DLD1 (cell line): ENCODE measurements at regions not wholly inside any gene's neighbourhood (a gene's known extent, or its start where the extent isn't known, plus 50 kb on each side); places are given as distances from the start of the nearest gene placed in this dataset.
"Not testable (repeated sequence)": the region's sequence is repeated elsewhere in the genome, so short reads cannot be mapped to it uniquely, and the experiment has no call there.

ENCODE experiments used
- in situ Hi-C: cut with HindIII; loops from 2 replicates; pipeline ENCODE4 v1.10.0; 2017; ENCODE audit warnings: low sequenced_read_pairs

DNA sequence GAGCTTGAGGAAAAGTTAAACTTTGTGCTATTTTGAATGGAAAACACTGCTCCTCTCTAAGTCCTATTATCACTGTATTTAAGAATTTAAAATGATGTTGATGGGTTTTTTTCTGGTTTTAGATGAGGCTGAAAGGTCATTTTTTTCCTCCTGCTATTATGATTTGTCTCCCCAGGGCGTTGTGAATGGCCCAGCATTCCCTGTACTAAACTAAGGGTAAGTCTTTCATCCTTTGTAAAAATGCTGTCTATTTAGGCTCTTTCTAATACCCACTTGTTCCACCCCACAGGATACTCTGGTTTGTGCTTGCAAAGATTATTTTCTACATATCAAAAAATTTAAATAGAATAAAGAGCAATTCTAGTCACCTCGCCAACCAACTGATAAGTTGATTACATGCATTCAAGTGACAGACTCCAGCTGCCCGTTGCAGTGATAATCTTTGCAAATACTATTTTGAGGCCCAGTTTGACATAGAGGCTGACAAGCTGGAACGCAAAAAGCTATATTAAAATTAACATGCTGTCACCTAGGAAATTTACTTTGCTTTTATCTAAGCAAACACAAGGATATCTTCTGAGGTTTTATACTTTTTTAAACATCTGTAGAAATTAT, 222.3 kb upstream of the TMEM229A start:
- in situ Hi-C loops = no loop called here

DNA sequence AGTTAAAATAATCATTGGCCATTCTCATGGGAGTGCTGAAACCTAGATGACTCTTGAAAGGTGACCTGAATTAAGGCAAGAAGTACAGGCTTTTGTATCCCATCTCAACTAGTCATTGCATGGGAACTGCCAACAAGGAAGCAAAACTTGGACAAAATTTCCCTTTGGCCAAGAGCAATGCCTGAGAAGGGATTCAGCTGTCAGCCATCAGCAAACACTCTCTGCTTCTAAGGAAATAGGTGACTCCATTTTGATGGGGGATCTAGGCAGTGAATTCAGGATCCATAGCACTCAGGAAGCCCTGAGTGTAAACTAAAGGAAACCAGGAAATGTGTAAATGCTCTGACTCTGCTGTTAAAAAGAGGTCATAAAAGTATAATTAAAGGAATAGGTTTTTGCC, 221.5 kb upstream of the TMEM229A start:
- in situ Hi-C loops = no loop called here

DNA sequence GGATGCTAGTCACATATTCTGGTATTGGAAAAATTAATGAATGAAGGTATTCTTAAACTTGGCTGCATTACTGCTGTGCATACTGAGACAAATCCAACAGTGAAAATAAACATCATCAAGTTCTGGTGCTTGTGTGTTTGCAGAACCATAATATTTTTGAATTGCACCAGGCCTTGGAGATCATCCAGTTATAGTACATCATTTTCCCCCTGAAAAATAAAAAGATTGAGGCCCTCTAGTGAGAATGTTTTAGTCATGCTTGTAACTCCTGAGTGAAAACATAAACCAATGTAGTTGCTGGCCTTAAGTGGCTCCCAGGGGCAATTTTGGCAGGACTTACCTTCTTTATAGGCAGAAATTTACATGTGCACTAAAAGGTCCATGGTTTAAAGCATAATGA, 218.8 kb upstream of the TMEM229A start:
- in situ Hi-C loops = no loop called here

DNA sequence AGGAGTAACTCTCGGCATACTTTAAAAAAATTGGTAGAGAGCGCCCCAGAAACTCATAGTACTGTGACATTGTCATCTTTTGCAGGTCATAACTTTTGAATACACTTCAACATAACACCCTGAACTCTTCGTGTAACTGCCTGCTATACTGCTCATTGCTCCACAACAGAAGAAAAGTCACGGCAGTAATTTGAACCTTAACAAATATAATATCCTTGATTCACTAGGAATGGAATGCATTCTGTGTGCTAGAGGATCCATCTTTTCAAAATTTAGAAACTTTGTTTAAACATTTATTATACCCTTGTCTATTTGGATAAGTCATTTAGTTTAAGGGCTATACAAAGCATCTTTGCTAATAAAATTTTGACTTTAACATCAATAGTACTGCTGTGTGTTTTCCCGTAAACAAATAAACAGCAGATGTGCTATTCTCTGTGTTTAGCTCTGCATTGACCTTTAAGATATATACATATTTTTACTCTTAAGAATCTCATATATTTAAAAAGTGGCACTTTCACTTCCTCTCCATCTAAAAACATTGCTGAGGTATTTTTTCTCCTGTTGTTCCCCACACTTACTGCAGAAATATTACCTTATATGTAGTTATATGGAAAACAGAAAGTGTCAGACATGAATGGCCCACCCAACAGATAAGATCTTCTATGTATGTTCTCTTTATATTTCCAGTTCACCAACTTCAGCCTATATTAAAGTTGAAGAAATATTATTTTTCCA, 217.6 kb upstream of the TMEM229A start:
- in situ Hi-C loops = no loop called here

DNA sequence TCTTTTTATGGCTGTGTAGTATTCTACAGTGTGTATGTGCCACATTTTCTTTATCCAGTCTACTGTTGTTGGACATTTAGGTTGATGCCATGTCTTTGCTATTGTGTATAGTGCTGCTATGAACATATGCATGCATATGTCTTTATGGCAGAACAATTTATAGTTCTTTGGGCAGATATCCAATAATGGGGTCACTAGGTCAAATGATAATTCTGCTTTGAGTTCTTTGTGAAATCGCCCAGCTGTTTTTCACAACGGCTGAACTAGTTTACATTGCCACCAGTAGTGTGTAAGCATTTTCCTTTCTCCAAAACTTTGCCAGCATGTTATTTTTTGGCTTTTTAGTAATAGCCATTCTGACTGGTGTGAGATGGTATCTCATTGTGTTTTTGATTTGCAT, 214.8 kb upstream of the TMEM229A start:
- in situ Hi-C loops = no loop called here

DNA sequence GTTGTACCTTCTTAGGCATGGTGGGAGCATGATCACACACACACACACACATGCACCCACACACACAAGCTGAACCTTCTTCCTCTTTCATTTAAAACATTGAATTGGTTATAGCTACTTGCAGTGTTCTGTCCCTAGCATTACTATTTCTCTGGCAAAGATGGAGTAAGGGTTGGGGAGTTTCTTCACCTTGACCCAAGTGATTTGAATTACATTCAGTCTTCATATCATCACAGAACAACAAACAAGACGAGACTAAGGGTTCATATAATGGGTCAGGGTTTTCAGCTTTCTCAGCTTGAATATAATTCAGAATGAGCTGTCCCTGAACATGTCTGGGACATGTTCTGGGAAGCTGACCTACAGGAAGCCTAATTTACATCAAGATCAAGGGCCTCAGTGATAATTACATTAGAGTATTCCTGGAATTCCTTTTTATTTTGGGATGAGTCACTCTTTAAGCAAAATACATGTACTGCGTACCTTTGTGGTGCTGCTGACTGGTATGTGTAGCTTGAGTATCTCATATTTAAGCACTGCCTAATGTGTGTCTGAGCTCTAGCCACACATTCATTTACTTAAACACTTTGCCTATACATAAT, 213.5 kb upstream of the TMEM229A start:
- in situ Hi-C loops = no loop called here

DNA sequence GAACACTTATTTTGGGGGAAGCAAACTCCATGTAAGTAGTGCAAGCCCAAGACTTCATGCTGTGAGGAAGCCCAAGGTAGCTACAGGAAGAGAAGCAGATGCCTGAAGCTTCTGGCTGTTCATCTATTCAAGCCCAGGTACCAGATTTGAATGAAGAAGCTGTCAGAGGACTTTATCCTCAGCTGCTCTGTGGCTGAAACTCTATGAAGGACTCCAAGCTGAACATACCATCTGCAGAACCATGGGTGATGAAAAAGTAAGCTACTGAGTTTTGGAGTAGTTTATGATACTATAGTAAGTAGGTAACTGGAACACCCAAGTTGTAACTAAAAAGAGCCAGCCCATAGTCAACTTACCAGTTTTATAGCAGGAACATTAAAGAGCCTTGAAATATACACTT, 211.6 kb upstream of the TMEM229A start:
- in situ Hi-C loops = not testable (repeated sequence)

DNA sequence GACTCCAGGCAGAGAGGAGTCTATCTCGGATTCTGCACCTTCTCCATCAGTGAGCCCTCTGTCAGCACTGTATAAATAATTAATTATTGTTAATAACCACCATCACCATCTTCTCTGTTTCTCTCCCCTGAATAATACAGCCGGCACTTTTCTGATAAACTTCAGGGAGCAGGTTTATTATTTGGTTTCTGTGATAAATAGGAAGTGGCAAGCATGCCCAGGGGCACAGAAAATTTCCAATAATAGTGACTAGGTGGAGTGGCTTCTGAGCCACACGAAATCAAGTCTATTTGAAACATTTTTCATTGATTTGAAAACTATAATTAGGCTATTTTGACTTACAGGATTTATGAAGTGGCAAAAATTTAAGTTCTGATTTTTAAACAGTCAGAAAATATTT, 186.8 kb upstream of the TMEM229A start:
- in situ Hi-C loops = no loop called here

DNA sequence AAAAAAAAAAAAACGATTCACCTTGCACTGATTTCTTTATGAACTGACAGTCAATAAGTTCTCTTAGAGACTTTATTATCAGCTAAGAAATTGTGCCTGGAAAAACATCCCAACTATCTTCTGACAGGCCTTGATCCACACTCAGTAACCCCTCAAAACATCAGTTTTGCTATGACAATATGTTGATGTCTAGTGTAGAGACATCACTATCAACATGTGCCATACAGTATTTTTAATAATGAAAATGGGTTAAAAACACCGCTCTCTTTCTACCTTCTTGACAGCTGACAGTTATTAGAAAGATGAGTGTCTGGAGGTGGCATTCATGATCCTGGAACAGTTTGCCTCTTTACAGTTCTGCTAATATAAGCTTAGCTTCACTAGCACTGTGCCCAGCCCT, 175.8 kb upstream of the TMEM229A start:
- in situ Hi-C loops = no loop called here

DNA sequence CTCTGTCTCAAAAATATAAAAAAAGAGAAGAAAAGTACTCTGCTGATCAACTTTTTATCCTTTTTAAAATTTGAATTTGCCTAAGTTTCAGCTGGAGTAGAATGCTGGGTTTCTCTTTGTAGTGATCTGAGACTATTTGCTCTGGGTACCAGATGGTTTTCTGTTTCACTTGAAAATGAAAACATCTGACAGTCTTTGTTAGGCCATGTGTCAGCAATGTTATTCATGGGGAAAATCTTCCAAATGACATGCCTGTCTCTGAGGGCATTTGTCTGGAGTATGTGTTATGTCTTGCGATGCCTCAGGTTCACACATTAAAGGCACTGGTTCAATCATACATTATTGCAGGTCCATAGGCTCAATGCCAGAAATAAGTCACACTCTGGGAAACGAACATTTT, 175.3 kb upstream of the TMEM229A start:
- in situ Hi-C loops = no loop called here

DNA sequence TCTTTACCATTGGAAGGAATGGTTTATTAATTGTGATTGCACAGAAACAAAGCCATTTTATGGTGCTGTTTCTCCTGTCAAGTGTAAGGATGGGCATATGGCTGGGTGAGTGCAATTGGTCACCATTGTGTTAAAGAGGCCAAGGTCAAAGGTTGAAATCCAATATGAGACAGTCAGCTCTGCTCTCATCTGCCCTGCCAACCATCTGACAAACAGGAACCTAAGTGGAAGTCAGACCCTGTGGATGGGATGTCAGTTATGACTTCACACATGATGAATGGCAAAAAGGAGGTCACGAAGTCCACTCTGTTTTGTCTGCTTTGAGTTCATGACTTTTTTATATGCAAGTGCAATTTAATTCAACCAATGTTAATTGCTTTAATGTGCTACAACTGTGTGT, 172.7 kb upstream of the TMEM229A start:
- in situ Hi-C loops = no loop called here

DNA sequence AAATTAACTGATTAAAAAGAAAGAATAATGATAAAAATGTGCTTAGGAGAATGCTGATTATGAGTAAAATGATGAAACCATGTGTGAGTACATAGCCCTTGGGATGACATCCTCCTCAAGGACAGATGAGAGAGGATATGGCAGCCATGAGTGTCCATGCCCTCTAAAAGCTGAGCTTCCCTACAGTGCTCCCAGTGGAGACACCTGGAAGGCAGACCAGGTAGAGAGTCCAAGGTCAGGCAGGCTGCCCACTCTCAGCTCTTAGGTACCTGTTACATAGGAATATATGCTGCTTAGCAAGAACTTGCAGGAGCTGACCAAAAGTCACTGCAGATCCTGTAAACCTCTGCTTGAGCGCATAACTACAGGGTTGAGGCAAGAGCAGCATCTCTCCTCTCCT, 169.7 kb upstream of the TMEM229A start:
- in situ Hi-C loops = no loop called here

DNA sequence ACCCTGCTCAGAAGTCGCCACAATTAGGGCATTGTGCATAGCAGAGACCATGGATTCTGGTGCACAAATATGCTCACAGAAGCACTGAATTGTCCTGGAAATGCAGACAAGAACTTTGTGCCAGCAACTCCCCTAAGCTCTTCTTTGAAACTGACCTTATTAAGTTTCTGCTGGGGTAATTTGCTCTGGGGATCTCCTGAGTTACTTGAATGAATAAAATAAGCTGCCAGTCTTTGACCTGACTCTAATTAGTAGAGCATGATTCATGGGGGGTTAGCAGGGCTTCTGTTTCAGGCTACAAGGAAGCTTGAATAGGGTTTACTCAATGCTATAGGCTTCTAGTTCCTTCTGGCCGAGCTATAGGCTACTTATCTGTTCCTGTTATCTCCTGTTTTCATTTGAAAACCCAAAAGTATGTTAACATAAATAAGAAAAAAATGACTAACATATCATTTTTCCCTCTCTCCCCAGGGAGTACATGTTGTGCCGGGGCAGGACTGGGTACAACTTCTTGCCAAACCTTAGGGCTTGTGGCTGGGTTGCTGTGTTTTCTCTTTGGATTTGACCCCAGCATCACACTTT, 169.0 kb upstream of the TMEM229A start:
- in situ Hi-C loops = no loop called here

DNA sequence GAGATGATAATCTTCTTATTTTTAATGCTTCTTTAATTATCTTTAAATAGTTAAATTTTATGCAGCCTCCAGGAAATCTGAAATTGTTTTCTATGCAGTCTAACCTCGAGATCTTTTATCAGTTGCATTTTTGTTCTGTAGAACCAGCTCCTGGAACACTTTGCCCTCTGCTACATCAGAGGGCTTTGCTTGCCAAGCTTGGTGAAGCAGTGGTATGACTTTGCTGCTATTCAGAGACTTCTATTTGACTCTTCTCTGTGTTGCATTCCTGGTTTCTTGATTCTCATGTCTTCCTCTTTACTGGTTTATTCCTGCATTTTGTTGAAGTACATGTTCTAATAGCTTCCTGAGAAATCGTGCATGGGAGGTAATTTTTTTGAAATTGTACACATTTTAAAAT, 163.7 kb upstream of the TMEM229A start:
- in situ Hi-C loops = no loop called here

DNA sequence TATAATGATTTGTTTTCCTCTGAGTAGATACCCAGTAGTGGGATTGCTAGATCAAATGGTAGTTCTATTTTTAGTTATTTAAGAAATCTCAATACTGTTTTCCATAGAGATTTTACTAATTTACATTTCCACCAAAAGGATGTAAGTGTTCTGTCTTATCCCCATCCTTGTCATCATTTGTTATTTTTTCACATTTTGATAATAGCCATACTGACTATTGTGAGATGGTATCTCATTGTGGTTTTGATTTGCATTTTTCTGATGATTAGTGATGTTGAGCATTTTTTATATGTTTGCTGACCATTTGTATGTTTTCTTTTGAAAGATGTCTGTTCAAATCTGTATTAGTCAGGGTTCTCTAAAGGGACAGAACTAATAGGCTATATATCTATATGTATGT, 160.0 kb upstream of the TMEM229A start:
- in situ Hi-C loops = no loop called here

DNA sequence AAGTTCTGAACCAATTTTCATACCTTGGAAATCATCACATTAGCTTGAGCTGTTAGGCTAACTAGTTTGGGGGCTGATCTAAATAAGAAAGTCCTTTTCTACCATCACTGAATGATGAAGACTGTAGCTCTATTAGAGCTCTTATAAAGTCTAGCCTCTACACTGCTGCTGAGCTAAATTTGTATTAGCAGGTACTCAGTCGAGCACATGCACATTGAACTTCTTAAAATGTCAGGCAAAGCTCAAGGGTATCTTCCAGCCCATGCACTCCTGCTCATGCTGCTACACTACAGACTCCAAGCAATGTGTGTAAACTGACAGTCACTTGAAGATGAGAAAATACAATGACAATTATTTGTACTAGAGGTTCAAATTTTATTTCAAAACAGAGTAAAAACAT, 158.8 kb upstream of the TMEM229A start:
- in situ Hi-C loops = no loop called here

DNA sequence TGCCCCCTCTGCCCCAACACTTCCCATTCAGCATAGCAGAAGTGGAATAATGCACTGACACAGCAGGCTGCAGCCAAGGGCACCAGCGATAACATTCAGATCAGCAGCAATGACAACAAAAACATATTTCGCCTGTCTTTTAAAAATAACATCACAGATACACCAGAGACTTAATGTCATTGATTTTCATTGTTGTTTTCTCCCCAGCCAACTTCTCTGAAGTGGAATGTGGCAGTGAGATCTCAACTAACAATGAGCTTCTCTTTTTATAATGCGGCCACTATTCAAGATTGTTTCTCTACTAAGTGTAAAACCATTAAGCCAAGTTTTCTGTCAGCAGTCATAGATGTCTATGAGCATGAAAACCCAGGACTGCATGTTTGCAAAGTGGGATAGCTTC, 158.2 kb upstream of the TMEM229A start:
- in situ Hi-C loops = no loop called here

DNA sequence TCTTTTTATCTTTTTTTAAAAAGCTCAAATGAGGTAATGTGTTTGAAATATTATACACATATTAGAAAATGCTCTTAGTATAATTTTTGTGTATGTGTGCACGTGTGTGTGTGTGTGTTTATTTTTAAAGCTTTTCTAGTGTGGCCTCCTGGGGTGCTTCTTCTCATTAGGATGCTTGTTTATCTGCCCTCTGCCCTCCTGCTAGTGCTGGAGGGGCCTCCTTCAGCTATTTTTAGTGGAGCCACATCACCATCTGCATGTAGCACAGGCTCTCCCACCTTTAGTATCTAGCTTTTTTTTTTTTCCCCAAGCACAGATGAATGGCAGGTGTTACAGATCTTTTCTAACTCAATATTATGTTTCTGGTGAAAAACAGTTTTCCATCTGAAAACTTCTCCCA, 155.7 kb upstream of the TMEM229A start:
- in situ Hi-C loops = no loop called here

DNA sequence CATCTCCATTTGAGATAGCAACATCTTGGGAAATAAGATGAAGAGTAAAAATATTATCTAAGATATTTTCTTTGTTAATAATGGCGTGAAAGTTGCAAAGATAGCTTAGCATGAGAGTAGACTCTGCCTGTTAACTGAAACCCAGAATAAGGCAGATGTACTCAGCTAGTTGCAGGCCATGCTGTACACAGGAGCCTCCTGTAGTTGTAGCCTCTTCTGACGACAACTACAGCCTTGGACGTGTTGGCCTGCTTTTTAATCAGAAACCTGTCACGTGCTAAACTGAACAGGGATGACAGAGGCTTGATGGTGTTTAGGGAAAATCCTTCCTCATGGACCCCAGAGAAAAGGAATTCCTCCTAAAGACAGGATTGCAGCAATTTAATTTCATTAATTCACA, 155.1 kb upstream of the TMEM229A start:
- in situ Hi-C loops = no loop called here

DNA sequence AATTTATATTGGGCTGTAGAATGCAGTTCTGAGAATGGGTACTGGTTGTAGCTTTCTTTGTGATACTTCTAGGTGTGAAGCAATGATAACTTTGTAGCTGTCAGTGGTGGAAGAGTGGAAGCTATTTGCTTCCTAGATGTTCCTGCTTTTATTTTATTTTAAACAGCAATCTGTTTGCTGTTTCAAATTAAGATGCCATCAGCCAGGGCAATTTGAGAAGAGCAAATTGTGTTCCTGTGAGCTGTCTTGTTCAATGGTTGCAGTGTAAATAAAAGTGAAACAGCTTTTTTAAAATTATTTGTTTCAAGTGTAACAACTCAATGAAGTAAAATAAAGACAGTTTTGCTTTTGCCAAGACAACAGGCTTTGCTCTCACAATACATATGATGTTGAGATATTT, 150.8 kb upstream of the TMEM229A start:
- in situ Hi-C loops = no loop called here

DNA sequence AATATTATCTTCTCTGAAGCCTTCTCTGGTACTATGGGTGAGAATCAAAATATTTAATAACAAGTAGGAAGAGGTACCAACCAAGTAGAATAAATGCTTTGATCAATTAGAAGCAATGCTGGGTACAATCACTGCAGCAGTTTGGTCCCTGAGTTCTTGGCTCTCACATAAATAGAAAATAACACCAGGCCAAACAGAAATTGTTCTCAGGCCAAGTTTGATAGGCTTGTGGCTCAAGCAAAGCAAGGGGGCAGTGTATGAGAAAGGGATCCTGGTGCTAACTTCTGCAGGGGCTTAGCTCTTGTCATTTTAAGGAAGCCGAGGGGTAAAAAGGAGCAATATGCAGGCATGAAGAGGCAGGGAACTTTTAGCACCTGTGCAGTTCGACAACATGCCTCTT, 146.8 kb upstream of the TMEM229A start:
- in situ Hi-C loops = no loop called here

DNA sequence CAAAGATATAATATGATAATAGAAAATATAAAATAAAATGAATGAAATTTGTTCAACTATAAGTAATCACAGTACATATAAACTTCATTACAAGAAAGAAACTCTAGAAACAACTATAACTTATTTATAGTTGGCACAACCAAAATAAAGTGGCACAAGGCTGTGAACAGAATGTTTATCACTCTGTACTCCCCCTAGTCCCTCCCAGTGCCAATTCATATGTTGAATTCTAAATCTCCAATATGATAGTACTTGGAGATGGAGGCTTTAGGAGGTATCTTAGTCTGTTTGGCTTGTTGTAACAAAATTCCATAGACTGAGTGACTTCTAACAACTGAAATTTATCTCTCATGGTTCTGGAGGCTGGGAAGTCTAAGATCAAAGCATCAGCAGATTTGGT, 145.0 kb upstream of the TMEM229A start:
- in situ Hi-C loops = no loop called here
